Endothelial cell of hepatic sinusoid (primary cell): ENCODE measurements at regions not wholly inside any gene's neighbourhood (a gene's known extent, or its start where the extent isn't known, plus 50 kb on each side); places are given as distances from the start of the nearest gene placed in this dataset.

Experiments
- in situ Hi-C: cut with HindIII; loops from 2 replicates; pipeline ENCODE4 v1.10.0; 2017; ENCODE audit warnings: low sequenced_read_pairs

DNA sequence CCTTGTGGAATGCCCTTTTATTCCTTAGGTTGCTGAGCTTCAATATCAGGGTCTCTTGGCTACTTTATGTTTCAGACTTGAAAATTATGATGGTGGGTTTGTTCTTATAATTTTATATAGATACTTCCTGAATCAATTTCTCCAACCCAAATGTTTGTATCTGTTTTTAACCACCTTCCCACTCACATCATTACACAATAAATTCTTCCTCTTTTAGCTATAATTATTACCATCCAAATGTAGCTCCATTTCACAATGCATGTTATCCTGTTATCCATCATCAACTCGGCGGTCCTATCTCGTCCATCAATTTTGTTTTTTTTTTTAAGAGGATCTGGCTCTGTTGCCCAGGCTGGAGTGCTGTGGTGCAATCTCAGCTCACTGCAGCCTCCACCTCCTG lies 357.6 kb upstream of the ZP4 start:
- in situ Hi-C loops: no loop called here

DNA sequence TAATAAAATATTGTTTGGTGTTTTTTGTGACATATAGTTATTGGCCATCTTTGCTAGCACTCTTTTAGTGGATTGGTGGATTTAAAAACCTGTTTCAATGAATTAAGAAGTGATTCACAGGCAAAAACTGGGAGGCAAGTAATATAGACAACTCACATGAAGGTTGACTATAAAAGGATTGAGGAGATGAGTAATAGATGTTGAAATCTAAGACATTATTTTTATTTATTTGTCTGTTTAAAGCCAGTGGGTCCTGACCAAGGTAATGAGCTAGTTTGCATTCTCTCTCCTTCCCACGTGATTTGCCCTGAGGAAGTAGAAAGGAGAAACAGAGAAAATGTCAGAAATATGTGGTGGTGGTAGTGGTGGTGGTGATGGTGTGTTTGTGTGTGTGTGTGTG lies 351.5 kb upstream of the ZP4 start:
- in situ Hi-C loops: no loop called here

DNA sequence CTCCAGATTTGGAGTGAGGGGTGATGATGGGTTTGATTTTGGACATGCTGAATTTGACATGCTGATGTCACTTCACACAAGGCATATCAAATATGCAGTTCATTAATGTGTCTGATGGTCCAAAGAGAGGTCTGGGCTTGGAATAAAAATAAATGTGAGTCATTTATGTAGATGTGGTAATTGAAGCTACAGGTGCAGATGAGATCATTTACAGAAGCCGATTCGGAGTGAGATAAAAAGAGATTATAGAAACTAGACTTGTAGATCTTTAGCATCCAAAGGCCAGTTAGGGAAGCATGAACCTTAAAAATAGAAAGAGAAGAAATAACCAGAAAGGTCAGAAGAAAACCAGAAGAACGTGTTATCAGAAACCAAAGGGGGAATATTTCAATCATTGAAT lies 350.9 kb upstream of the ZP4 start:
- in situ Hi-C loops: no loop called here

DNA sequence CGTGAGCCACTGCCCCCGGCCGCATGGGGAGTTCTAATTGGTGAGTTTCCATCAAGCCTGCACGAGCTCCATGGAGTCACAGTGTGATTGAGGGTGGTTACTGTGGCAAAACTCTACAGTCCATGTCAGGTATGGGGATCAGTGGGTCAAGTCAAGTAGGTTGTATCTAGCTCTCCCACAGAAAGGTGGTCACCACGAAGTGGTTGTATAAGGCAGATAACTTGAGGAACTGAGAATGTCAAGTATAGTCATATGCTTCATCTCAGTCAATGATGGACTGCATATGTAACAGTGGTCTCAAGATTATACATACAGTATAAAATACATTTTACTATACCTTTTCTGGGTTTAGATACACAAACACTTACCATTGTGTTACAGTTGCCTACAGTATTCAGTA lies 348.6 kb upstream of the ZP4 start:
- in situ Hi-C loops: no loop called here

DNA sequence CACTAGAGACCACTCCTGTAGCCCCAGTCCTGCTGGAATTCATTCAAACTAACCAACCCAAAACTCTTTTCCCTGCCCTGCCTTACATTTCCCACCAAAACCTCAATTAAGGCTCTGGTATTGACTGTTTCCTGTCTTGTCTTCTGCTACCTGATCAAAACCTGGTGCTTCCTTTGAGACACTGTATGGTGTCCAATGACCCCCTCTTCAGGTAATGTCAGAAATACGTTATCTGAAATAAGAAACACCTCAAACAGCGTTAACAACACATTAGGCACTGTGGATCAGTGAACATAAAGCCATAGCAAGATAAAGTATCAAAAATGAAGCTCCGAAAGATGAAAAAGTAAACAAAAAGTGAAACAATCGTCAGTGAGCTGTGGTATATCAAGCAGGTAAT lies 343.2 kb upstream of the ZP4 start:
- in situ Hi-C loops: no loop called here

DNA sequence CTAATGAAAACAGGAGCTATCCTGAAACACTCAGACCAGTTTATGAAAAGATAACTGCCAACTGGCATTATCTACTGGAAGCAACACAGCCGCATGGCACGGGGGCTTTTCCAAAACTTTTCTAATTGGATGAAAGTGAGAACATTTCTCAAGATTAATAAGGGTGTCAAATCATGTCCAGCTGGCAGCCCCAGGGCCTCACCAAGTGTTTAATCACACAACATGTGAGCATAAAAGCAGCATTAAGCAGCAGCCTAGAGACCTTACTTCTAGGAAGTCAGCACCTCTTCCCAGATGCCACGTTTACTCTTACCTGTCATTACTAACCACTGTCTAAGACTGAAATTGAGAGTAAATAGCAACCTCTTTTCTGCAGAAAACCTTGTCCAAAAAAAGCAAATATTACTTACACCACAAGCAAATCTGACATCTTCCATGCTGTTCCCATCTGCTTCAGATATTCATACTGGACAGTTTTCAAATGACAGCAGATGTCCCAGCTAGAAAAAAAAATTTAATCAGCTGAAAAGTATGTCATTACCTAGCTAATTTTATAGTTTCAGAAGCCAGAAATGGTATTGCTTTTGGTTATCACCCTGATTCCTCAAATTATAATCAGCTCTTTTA lies 341.5 kb upstream of the ZP4 start:
- in situ Hi-C loops: no loop called here

DNA sequence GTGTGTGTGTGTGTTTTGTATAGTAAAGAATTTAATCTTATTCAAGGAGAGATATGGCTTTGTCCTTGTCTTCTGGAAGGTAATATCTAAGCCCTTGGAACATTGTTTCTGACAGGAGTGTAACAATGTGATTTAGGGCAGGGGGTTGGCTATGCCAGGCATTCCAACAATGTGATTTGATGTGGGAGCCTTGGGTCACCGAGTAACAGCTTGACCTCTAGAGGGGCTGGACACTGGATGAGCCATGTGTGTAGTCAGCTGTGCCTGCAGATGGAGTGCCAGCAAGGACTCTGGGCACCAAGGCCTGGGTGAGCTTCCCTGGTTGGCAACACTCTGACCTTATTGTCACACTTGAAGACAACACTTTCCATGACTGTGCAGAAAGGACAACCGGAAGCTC lies 336.1 kb upstream of the ZP4 start:
- in situ Hi-C loops: no loop called here

DNA sequence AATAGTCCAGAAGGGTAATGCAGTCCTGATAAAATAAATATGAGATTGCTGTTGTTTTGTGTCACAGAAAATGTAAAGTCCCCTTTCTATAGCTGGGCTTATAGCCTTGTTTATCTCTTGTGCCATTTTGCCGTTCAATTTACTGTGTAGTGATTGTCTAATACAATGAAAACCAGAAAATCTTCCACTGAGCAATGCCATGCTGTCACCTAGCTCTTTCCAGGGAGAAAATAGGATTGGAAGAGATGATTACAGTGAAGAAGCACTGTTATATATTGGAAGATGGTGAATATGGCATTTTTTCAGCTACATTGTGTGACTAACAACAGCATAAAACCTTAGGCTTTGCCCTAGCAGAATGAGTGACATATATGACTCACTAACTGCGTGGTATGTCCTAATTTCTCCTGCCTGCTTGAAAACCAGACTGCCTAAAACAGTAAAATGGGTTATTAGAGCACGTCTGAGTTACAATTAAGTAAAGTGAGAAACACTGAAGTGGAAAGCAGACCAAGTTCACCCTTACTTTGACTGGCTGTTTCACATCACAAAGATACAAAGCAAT lies 332.4 kb upstream of the ZP4 start:
- in situ Hi-C loops: no loop called here

DNA sequence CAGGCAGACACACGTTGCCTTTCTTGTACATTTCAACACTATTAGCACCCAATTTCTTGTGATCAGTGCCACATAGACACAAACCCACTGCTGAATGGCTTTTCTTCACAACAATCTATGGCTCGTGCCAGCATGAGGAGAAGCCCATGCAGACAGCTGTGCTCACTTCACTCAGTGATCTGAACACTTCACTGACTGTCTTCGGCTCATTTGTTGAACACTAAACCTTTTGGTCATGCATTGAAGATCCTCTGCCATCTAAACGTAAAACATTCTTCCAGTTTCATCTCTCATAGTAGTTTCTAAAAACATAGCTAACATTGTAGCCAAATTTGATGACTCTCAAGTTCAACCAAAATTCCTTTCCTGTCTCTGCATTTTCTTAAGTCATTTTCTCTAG lies 331.0 kb upstream of the ZP4 start:
- in situ Hi-C loops: no loop called here

DNA sequence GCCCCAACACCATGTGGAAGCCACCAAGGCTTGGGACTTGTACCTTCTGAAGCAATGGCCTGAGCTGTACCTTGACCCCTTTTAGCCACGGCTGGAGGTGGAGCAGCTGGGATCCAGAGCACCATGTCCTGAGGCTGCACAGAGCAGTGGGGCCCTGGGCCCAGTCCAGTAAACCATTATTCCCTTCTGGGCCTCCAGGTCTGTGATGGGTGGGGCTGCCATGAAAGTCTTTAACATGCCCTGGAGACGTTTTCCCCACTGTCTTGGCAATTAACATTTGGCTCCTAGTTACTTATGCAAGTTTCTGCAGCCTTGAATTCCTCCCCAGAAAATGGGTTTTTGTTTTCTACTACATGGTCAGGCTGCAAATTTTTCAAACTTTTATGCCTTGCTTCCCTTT lies 323.7 kb upstream of the ZP4 start:
- in situ Hi-C loops: no loop called here

DNA sequence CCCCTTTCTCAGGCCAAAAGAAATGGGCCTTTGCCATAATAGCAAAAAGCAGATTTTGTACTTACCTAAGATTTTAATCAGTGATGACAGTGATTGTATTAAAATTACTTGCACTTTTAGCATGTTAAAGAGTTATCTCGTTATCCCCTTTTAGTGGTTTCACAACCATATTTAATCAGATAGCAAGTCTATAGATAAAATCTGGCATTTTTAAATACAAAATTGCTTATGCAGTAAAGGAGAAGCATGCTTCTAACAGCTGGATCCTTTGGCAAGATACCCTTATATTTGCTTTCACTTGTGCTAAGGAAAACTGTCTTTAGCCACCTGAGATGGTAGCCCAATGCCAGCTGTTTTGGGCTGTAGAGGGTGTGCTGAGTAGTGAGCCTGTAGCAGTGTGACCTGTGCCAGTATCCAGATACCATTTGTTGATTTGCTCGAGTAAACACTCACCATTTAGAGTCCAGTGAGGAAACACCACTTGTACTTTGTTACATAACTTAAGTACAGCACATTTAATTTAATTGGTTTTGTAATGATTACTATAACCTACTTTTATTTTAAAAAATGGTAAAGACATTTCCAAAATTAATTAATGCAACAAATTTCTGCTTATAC lies 314.4 kb upstream of the ZP4 start:
- in situ Hi-C loops: no loop called here

DNA sequence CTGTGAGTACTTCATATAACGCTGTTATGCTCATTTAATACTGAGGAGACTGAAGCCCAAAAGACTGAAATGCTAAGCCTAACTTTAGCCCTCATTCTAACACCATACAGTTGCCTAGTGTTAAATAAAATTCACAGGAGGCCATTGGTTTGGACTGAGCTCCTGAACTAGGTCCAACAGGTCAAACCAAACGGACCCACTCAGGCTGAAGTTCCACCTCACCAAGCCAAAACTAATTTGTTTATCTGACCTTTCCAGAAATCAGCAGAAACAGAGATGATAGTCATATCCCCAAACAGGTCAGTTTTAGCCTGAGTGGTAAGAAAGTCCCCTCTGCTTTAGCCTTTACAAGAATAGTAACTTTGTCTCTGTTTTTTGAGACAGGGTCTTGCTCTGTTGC lies 311.3 kb upstream of the ZP4 start:
- in situ Hi-C loops: no loop called here

DNA sequence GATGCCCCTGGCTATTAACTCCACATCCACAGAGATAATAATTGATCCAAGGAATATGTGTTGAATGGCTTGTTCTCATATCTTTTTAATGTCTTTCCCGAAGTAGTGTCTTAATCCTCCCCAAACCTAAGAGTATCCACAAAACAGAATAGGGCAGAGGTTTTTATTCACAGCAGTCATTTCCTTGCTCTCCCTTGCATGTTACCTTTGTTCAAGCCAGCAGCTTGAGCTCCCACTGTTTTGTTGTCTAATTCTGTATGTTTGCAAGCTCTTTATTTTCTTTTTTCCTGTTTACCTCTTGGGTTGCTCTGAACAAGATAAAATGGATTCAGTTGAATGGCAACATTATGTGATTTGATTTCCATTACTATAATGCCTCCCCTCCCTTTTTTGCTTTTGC lies 308.6 kb upstream of the ZP4 start:
- in situ Hi-C loops: no loop called here

DNA sequence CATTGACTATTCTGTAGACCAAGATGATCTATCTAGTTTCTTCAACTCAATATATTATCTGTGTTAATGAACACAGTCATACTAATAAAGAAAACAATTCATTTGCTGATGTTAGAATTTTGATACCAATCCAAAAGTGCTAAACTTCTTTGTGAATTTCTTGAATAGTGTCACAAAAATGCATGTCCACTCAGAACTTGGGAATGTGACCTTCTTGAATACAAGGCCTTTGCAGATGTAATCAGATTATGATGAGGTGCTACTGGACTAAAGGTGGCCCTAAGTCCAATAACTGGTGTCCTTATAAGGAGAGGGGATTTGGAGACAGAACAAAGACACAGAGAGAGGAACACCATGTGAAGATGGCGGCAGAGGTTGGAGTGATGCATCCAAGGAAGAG lies 305.8 kb upstream of the ZP4 start:
- in situ Hi-C loops: no loop called here

DNA sequence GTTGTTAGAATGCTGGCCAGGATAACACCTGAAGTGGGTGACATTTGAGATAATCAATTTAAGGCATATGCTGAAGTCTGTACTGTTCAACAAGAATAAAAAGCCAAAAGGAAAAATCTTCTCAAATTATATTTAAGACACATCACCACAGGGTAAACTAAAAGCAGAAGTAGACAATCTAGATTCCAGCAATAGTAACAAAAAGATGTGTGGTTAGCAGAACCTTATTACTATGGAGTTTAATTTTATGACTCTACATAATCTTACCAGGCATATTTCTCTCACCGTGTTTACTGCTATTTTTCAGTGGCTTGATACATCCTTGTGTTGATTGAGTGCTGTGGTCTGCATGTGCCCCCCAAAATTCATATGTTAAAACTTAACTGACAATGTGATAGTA lies 300.4 kb upstream of the ZP4 start:
- in situ Hi-C loops: no loop called here

DNA sequence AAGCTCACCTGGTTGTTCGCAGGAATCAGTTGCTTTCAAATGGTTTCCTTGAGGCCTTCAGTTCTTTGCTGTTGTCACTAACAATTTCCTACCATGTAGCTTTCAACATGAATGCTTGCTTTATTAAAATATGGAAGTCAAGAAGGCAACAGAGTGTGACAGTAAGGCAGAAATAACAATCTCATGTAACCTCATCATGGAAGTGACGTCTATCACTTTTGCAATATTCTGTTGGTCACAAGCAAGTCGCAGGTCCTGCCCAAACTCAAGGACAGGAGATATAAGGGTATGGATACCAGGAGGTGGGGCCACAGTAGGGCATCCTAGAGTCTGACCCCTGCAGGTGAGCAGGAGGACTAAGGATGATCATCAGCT lies 296.8 kb upstream of the ZP4 start:
- in situ Hi-C loops: no loop called here

DNA sequence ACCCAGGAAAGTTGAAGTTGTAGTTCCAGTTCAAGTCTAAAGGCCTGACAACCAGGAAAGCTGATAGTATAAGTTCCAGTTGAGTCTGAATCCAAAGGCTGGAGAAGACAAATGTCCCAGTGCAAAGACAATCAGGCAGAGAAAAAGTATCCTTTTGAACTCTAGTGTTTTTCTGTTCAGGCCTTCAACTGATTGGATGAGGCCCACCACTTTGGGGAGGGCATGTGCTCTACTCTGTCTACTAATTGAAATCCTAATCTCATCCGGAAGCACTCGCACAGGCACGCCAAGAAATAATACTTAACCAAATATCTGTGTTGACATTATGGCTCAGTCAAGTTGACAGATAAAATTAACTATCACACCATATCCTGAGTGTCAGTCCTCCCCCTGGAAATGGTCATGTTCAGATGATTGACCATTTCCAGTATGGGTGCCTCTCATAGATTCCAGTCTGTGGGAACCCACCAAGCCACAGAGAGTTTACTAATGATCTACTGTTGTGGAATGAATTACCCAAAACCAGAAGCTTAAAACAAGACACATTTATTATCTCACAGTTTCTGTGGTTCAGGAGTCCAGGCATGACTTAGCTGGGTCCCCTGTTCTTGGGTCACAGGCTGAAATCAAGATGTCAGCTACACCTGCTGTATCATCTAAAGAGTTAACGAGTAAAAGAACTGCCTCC lies 296.3 kb upstream of the ZP4 start:
- in situ Hi-C loops: no loop called here

DNA sequence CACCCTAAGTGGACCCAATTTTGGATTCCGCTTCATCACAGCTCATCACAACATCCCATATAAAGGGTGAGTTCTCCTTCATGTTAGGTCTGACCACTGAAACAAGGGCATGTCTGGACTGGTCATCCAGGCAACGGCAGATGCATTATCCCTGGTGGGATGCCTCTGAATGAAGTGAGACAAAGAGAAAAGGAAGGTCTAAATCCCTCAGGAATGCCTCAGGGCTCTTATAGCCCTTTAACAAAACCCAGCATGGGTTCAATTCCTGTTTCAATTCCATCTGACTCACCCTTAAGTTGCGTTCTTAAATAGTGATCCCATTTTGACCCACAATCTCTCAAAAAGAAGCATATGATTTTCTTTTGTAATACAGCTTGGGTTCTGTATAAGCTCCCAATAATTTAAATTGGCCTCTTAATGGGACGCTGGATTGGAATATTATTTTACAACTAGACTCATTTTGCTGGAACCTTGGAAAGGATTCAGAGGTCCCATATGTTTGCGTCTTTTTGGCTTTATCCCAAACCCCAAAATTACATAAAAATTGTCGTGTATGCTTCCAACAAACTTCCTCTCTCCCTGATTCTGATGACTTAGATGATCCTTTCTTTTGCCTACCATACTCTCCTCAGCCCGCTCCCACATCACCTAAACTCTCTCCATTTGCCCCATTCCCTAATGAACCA lies 287.4 kb upstream of the ZP4 start:
- in situ Hi-C loops: no loop called here

DNA sequence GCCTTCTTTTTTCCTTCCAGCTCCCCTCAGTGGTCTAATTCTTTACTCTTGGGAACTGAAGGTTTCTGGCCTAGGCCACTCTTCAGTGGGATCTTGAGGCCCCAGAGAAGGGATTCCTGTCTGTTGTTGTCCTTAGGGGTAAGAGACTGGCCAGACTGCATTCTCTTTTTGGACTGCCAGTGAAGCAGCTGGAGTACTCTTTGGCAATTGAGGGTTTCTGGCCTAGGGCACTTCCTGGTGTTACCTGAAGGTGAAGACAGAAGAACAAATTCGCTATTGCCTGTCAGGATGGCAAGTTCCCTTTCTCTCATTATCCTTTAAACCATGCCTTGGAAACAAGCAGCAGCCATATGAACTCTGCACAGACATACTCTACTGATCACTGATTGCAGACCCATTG lies 286.6 kb upstream of the ZP4 start:
- in situ Hi-C loops: no loop called here

DNA sequence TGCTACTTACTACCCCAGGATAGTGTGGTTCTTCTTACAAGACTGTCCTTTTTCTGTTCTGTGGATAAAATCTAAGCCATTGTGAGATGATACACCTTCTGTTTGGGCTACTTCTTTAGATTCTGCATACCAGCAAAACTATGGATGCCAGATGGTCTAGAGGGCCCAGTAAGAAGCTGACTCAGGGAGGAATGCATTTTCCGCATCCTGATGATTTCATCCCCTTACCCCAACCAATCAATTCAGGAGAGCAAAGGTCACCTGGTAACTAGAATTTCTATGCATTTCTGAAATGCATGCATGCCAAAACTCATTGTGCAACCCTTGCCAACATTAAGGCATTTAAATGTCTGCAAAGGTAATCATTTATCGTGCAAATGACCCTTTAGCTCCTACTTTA lies 285.7 kb upstream of the ZP4 start:
- in situ Hi-C loops: no loop called here

DNA sequence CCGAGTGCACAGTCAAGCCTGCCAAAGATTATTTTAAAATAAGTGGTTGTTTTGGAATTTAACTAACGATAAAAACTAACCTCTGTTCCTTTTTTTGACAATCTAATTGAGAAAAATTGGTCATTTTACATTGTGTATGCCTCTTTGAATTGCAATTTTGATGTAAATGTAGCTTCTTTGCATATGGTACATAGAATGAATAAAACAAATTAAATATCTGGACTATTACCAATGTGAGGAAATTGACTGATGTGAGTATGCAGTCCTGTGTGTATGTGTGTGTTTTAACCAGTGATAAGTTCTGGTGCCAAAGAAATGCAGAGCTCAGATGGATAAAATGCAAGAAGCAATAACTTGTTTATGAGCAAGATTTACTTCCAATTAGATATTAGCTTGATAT lies 281.3 kb upstream of the ZP4 start:
- in situ Hi-C loops: no loop called here

DNA sequence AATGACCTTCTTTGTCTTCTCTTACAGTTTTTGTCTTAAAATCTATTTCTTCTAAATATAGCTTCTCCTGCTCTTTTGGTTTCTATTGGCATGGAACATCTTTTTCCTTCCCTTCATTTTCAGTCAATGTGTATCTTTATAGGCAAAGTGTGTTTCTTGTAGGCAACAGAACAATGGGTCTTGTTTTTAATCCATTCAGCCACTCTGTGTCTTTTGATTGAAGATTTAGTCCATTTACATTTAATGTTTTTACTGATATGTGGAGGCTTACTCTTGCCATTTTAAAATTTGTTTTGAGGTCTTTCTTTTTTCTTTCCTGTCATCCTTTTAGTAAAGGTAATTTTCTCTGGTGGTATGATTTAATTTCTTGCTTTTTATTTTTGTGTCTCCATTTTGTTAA lies 271.2 kb upstream of the ZP4 start:
- in situ Hi-C loops: no loop called here
